T47D (cell line): ENCODE measurements at regions not wholly inside any gene's neighbourhood (a gene's known extent, or its start where the extent isn't known, plus 50 kb on each side); places are given as distances from the start of the nearest gene placed in this dataset.
"Not testable (repeated sequence)": the region's sequence is repeated elsewhere in the genome, so short reads cannot be mapped to it uniquely, and the experiment has no call there.

Source experiments
- DNase-seq, 2 experiments: peaks; one replicate each; pipeline versions ENCODE4 v3.0.0 to v3.0.0-alpha.2; 2011 to 2012; ENCODE audit warnings: low read depth in 1 of 2, low spot score in 1 of 2
- JUND ChIP-seq: IDR thresholded peaks from 2 replicates; pipeline ENCODE4 v1.6.1; 2012; ENCODE audit warnings: low read depth
- in situ Hi-C: cut with HindIII; loops from 2 replicates; pipeline ENCODE4 v1.10.0; 2016; ENCODE audit warnings: low sequenced_read_pairs, low pct_unique_long_range_greater_than_20kb

- in situ Hi-C loops, result no loop called here
- DNase-seq, result peak in 1 of 2 experiments; percentile 31
- no peak for TF ChIP-seq JUND
Measured at GRCh38 chr4:56575820-56576429, 70.3 kb downstream of the ARL9 start.

- DNase-seq, in situ Hi-C loops: not testable (repeated sequence)
Measured at GRCh38 chr4:56592417-56592816, 86.8 kb downstream of the ARL9 start.
